BE2C (cell line): ENCODE measurements at regions not wholly inside any gene's neighbourhood (a gene's known extent, or its start where the extent isn't known, plus 50 kb on each side); places are given as distances from the start of the nearest gene placed in this dataset.
A peak's percentile ranks its signal among the peaks of the same experiment; 100 is the strongest.

Experiments
- DNase-seq: peaks from one replicate; pipeline ENCODE4 v3.0.0-alpha.2; 2020
- H3K27me3 ChIP-seq: fragments of 250-450 bp; sonication (Bioruptor Pico); 2 replicates; pipeline ENCODE4 v1.5.1; 2020; ENCODE audit warnings: mild to moderate bottlenecking
- H3K36me3 ChIP-seq: fragments of 250-450 bp; sonication (Bioruptor Pico); 2 replicates; pipeline ENCODE4 v1.5.1; 2020; ENCODE audit warnings: mild to moderate bottlenecking
- H3K4me1 ChIP-seq: fragments of 250-450 bp; sonication (Bioruptor Pico); 2 replicates; pipeline ENCODE4 v1.5.1; 2020
- H3K4me3 ChIP-seq: 2 replicates; pipeline ENCODE4 v1.5.1; 2011; ENCODE audit warnings: low read depth, low read length
- H3K9me3 ChIP-seq: fragments of 250-450 bp; sonication (Bioruptor Pico); 2 replicates; pipeline ENCODE4 v1.5.1; 2020
- CTCF ChIP-seq: IDR thresholded peaks from 2 replicates; pipeline ENCODE4 v1.5.1; 2012; ENCODE audit warnings: mild to moderate bottlenecking, low read depth, low read length

- no peaks in the 10 kb centered on the region for H3K27me3 ChIP-seq
- H3K4me1 ChIP-seq, result peaks cover 14% of the 10 kb centered on the region
- no peaks in the 10 kb centered on the region for H3K9me3 ChIP-seq
- no peaks in the 10 kb centered on the region for H3K36me3 ChIP-seq
- DNase-seq, result no peak
- H3K4me3 ChIP-seq, result no peak overlapping the region
- no peak for TF ChIP-seq CTCF
Measured at GRCh38 chr7:80044796-80045195, 89.8 kb upstream of the GNAI1 start.

GRCh38 chr7:80040752-80041151 is 93.9 kb upstream of the GNAI1 start:
- no peak for DNase-seq
- no peaks in the 10 kb centered on the region for H3K36me3 ChIP-seq
- H3K4me1 ChIP-seq, result peaks cover 15% of the 10 kb centered on the region
- H3K27me3 ChIP-seq, result no peaks in the 10 kb centered on the region
- H3K9me3 ChIP-seq, result no peaks in the 10 kb centered on the region
- no peak overlapping the region for H3K4me3 ChIP-seq
- TF ChIP-seq CTCF, result no peak

- Histone ChIP-seq H3K9me3 (no peaks in the 10 kb centered on the region), H3K36me3 (no peaks in the 10 kb centered on the region), H3K27me3 (no peaks in the 10 kb centered on the region), H3K4me1 (peaks cover 19% of the 10 kb centered on the region), H3K4me3 (no peak overlapping the region)
- TF ChIP-seq CTCF, result no peak
- no peak for DNase-seq
Measured at GRCh38 chr7:80040335-80040734, 94.3 kb upstream of the GNAI1 start.

GRCh38 chr7:80039251-80039884 is 95.3 kb upstream of the GNAI1 start:
- no peak; the same call in 1 of the 2 replicates for TF ChIP-seq CTCF
- Histone ChIP-seq H3K27me3 (no peaks in the 10 kb centered on the region), H3K36me3 (no peaks in the 10 kb centered on the region), H3K9me3 (no peaks in the 10 kb centered on the region), H3K4me1 (peaks cover 20% of the 10 kb centered on the region), H3K4me3 (no peak overlapping the region)
- DNase-seq, result peak; percentile 56

GRCh38 chr7:80037689-80038088 is 96.9 kb upstream of the GNAI1 start:
- TF ChIP-seq CTCF, result no peak
- Histone ChIP-seq H3K27me3 (no peaks in the 10 kb centered on the region), H3K4me3 (no peak overlapping the region), H3K4me1 (peaks cover 20% of the 10 kb centered on the region), H3K9me3 (no peaks in the 10 kb centered on the region), H3K36me3 (no peaks in the 10 kb centered on the region)
- DNase-seq, result no peak

GRCh38 chr7:80036107-80036506 is 98.5 kb upstream of the GNAI1 start:
- no peak for DNase-seq
- Histone ChIP-seq H3K4me3 (peak overlapping the region; percentile 17; the same call in 1 of the 2 replicates), H3K27me3 (no peaks in the 10 kb centered on the region), H3K36me3 (no peaks in the 10 kb centered on the region), H3K4me1 (peaks cover 20% of the 10 kb centered on the region), H3K9me3 (no peaks in the 10 kb centered on the region)
- TF ChIP-seq CTCF, result no peak
